H4 (cell line): ENCODE measurements at regions not wholly inside any gene's neighbourhood (a gene's known extent, or its start where the extent isn't known, plus 50 kb on each side); places are given as distances from the start of the nearest gene placed in this dataset.

Experiments used
- DNase-seq: peaks from one replicate; pipeline ENCODE4 v3.0.0-alpha.2; 2015; ENCODE audit warnings: low spot score

GRCh38 chr20:56174416-56174815, 74.1 kb upstream of the MC3R start:
- DNase-seq = no peak

- DNase-seq = no peak
Measured at GRCh38 chr20:56175884-56176283, 72.6 kb upstream of the MC3R start.

GRCh38 chr20:56178219-56178618, 70.3 kb upstream of the MC3R start:
- DNase-seq = no peak

GRCh38 chr20:56179051-56179450, 69.5 kb upstream of the MC3R start:
- no peak for DNase-seq

- DNase-seq = no peak
Measured at GRCh38 chr20:56181583-56181982, 66.9 kb upstream of the MC3R start.

- DNase-seq = peak; percentile 42
Measured at GRCh38 chr20:56187534-56188165, 60.9 kb upstream of the MC3R start.

- no peak for DNase-seq
Measured at GRCh38 chr20:56194042-56194441, 54.5 kb upstream of the MC3R start.

- no peak for DNase-seq
Measured at GRCh38 chr20:56195946-56196345, 52.6 kb upstream of the MC3R start.
